ENCODE measurements at regions not wholly inside any gene's neighbourhood (a gene's known extent, or its start where the extent isn't known, plus 50 kb on each side); places are given as distances from the start of the nearest gene placed in this dataset.

DNA sequence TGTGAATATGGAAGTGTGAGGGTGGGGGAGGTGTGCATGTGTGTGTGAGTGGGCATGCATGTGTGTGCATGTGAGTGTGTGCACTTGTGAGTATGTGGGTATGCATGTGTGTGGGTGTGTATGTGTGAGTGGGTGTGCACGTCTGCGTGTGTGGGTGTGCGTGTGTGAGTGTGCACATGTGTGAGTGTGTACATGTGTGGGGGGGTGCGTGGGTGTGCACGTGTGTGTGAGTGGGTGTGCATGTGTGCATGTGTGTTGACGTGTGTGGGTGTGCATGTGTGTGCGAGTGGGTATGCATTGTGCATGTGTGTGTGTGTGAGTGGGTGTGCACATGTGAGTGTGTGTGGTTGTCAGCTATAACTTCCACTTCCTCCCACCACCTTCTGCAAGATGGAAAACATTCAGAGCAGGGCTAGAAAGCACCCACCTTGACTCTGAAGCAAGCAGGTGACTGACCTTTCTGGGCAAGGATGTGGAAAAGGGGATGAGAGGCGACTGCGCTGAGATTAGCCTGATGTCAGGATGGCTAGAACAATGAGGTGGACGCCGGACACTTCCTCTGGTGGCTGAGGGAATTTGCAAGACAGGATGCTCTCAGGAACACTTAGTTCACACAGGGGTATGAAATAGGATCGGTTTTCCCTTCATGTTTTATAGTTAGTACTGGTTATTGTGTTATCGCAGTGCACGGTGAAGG lies 103.6 kb downstream of the ACKR3 start:
- DNase-seq (ENCODE audit: low spot score), result no peak

GRCh38 chr2:236673823-236674185 lies 104.2 kb downstream of the ACKR3 start:
- no peak for DNase-seq (ENCODE audit: low spot score)

- DNase-seq (ENCODE audit: low spot score), result no peak
Measured at GRCh38 chr2:236674238-236674637, 104.6 kb downstream of the ACKR3 start.

DNA sequence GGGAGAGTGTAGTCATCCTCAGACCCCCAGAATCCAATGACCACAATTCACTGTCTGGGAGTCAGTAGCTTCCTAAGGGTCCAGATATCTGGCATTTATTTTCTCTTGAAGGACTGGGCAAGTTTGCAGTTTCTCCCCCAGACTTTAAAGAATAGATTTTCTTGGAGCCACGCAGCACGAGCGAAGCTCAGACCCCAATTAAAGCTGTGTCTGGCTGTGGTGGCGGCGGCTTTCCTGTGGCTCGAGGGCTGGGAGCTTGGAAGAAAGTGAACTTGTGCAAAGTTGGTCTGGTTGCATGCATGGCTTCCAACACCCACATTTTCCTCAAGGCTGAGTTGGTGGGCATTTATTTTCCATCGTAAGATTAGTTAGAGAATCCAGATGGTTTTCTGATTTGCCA lies 105.0 kb downstream of the ACKR3 start:
- no peak for DNase-seq (ENCODE audit: low spot score)

DNA sequence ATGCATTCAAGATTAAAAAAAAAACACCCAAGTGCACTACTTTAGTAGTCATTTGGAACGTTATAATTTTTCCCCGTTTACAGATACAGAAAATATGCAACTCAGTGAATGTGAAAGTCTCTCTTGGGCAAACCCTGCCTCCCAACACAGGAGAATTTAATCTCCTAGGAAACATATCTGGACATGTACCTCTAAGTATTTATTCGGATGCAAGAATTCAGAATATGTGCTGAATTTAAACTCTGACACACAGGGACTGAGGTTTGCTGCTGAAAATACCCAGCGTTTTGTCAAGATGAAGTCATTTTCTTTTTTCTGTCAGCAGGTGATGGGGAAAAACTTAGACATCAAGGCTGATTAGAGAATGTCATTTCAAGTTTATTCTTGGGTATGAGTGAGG lies 105.4 kb downstream of the ACKR3 start:
- DNase-seq (ENCODE audit: low spot score), result no peak

GRCh38 chr2:236675526-236675925 lies 105.9 kb downstream of the ACKR3 start:
- no peak for DNase-seq (ENCODE audit: low spot score)

DNA sequence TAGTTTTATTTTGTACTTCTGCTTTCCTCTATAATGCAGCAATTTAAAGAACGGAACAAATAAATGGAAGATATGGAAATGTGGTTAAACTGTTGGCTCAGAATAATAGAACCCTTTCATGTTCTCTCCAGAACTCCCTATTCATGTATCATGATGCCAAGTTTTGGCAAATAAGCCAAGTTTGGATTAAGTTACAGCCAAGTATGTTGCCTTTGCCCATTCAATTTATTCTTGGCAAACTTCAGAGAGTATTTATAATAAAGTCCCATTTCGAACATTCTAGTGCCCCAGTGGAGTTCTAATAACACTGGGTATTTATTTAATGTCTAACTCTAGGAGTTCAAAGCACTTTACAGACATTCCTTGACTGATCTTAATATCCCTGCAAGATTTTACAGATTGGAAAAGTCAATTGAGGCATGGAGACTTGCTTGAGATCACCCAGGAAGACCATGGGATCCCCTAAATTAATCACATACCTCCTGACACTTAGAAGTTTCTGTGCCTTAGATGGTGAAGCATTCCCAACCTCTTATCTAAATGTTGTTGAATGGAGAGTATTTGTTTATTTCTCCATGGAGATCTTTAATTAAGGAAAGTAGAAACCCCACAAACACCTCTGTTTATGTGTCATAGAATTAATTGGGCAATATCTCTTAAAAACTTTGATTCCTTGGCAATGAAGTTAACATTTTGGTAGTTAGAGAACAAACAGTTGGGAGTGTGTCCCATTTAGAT lies 106.7 kb downstream of the ACKR3 start:
- DNase-seq (ENCODE audit: low spot score), result no peak

DNA sequence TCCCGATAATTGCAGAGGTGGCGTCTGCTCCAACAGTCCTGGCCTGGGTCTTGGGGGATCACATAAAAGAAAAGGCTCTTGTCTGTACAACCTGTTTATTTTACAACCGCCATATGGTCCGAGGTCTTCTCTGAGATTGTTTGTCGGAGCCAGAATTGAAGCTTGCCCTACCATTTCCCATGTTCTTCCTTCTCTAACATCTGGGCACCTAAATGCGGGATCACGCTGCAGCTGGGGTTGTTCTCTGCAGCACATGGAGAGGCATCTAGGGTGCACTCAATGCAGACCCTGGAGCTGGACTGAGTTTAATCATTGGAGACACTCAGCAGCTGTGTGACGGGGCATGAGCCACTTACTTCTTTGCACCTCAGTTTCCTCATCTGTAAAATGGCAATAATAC lies 107.7 kb downstream of the ACKR3 start:
- DNase-seq (ENCODE audit: low spot score), result no peak

GRCh38 chr2:236678307-236678975 lies 108.8 kb downstream of the ACKR3 start:
- DNase-seq (ENCODE audit: low spot score), result no peak

- no peak for DNase-seq (ENCODE audit: low spot score)
Measured at GRCh38 chr2:236679884-236680860, 110.5 kb downstream of the ACKR3 start.

- DNase-seq (ENCODE audit: low spot score), result no peak
Measured at GRCh38 chr2:236682651-236683422, 113.2 kb downstream of the ACKR3 start.

DNA sequence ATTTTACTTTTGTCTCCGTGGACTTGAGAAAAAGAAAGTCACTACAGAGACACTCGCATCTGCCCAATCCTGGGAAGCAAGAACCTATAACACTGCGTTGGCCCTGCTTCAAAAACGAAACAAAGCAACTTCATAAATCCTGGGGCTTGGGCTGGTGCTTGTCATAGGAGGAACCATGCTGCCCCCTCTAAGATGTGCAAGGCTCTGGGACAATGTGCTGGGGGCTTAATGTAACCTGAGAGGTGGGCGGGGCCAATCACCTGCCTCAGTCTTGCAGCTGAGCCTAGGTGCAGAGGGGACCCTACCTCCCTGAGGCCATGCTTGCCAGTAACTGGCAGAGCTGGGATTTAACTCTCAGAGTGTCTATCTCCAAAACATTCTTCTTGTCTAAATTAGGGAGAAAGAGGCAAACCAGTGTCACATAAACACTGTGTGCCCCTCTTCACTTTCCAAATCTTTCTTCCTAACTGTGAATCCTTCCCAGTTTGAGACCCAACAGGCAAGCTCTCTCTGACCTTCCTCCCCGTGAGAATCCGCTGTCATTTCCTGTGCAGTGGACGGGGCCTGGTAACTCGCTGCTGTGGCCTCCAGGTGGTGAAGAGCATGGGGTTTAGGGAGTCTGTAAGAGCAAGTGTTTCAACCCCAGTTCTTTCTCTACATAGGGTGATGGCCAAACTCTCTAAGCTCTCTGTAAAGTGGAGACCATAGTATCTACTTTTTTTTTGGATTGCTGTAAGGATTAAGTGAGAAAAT lies 115.1 kb downstream of the ACKR3 start:
- DNase-seq (ENCODE audit: low spot score), result no peak

- DNase-seq (ENCODE audit: low spot score), result no peak
Measured at GRCh38 chr2:236685361-236685760, 115.7 kb downstream of the ACKR3 start.

GRCh38 chr2:236685979-236686520 lies 116.4 kb downstream of the ACKR3 start:
- DNase-seq (ENCODE audit: low spot score), result no peak

- DNase-seq (ENCODE audit: low spot score), result no peak
Measured at GRCh38 chr2:236686561-236686960, 116.9 kb downstream of the ACKR3 start.

GRCh38 chr2:236687296-236687965 lies 117.8 kb downstream of the ACKR3 start:
- no peak for DNase-seq (ENCODE audit: low spot score)

- DNase-seq (ENCODE audit: low spot score), result no peak
Measured at GRCh38 chr2:236688157-236688556, 118.5 kb downstream of the ACKR3 start.

DNA sequence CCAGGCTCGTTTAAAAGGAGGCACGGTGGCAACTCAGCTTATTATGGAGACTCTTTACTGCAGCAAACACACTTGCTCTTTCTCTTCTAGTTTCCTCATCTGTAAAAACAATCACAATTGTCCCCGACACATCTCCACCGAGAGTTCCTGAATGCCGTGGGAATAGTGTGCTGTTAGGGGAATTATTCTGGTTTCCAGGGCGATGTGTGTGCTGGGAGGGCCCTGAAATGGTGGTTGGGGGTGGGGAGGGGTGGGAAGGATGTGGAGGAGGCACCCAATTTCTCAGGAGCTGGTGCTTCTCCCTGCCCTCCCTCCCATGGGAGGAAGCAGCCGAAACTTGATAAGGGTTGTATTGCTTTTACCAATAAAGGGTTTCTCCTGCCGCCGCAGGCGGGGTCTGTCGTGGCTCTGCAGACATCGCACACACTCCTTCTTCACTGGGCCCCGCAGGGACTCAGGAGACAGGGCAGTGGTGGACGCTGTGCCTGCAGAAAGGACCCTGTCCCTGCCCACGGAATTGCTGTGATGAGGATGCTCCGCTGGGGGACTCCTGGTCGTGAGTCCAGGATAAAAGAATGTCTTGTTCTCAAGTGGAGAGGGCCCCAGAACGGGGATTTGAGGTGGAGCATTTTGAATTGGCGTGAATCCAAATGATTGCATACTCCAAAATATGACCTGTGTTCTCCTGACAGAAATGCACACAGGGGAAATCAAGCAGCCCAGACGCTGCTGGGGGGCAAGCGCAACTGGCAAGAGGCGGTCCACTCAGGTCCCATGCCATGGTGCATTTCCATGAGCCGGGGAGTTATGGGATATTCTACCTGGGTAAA lies 119.2 kb downstream of the ACKR3 start:
- DNase-seq (ENCODE audit: low spot score), result no peak

- DNase-seq (ENCODE audit: low spot score), result no peak
Measured at GRCh38 chr2:236689393-236689700, 119.7 kb downstream of the ACKR3 start.
